ENCODE measurements at regions not wholly inside any gene's neighbourhood (a gene's known extent, or its start where the extent isn't known, plus 50 kb on each side); places are given as distances from the start of the nearest gene placed in this dataset.

DNA sequence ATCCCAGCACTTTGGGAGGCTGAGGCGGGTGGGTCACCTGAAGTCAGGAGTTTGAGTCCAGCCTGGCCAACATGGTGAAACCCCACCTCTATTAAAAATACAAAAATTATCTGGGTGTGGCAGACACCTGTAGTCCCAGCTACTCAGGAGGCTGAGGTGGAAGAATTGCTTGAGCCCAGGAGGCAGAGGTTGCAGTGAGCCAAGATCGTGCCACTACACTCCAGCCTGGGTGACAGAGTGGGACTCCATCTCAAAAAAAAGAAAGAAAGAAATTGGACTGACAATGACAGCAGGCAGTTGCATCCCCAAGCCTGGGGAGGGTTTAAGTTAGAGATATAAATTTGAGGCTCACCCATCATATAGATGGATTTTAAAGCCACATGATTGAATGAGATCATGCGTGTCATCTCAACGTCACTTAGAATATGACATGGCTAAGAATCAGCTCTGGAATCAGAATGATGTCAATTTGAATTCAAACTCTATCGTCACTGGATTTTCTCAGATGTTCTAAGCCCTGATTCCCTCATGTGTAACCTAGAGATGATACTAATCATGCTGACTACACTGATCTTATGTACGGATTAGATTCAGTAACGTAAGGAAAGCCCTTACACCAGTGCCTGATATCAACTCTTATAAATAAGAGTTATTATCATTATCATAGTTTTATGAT is 534.0 kb upstream of the JARID2 start:
- no peak for TF ChIP-seq CTCF (IDR thresholded peaks at IDR 0.05; ENCODE audit: unreplicated experiment)
- no peak for DNase-seq (ENCODE audit: low spot score in 2 of 2, unreplicated experiment in 2 of 2)
- Mint-ChIP-seq H3K9me3 (peaks cover 6% of the 10 kb centered on the region), H3K27ac (no peak overlapping the region), H3K4me1 (peaks cover 4% of the 10 kb centered on the region), H3K4me3 (no peak overlapping the region), H3K27me3 (ENCODE audit: low read depth) (peaks cover 3% of the 10 kb centered on the region), H3K36me3 (no peaks in the 10 kb centered on the region)

GRCh38 chr6:14713008-14713960 is 532.6 kb upstream of the JARID2 start:
- DNase-seq (ENCODE audit: low spot score in 2 of 2, unreplicated experiment in 2 of 2): no peak
- no peak overlapping the region for H3K4me3 Mint-ChIP-seq
- peaks cover 3% of the 10 kb centered on the region for H3K27me3 Mint-ChIP-seq (ENCODE audit: low read depth)
- no peaks in the 10 kb centered on the region for H3K36me3 Mint-ChIP-seq
- TF ChIP-seq CTCF (IDR thresholded peaks at IDR 0.05; ENCODE audit: unreplicated experiment): no peak
- H3K4me1 Mint-ChIP-seq: peaks cover 2% of the 10 kb centered on the region
- peaks cover 6% of the 10 kb centered on the region for H3K9me3 Mint-ChIP-seq
- H3K27ac Mint-ChIP-seq: no peak overlapping the region

DNA sequence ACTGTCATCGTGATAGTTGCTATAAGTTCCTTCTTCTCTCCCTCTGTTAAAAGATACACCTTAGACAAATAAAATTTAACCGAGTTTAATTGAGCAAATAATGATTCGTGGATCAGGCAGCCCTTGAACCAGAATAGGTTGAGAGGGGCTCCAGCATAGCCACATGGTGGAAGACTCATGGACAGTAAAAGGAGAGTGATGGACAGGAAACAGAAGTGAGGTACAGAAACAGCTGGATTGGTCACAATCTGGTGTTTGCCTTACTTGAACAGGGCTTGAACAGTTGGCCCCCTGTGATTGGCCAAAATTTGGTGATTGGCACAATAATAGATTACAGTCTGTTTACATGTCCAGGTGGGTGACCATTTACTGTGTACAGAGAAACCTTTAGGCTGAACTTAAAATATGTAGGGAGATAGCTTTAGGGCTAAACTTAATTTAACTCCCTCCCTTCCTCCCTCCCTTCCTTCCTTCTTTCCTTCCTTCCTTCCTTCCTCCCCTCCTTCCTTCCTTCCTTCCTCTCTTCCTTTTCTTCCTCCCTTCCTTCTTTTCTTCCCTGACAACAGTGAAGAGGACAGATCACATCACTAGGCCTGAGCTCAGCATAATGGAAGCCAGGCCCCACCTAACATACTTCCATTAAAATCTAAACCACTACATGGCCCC is 531.8 kb upstream of the JARID2 start:
- no peak for DNase-seq (ENCODE audit: low spot score in 2 of 2, unreplicated experiment in 2 of 2)
- H3K27ac Mint-ChIP-seq: no peak overlapping the region
- peaks cover 3% of the 10 kb centered on the region for H3K27me3 Mint-ChIP-seq (ENCODE audit: low read depth)
- peaks cover 2% of the 10 kb centered on the region for H3K4me1 Mint-ChIP-seq
- no peak for TF ChIP-seq CTCF (IDR thresholded peaks at IDR 0.05; ENCODE audit: unreplicated experiment)
- no peak overlapping the region for H3K4me3 Mint-ChIP-seq
- H3K9me3 Mint-ChIP-seq: peaks cover 6% of the 10 kb centered on the region
- no peaks in the 10 kb centered on the region for H3K36me3 Mint-ChIP-seq

GRCh38 chr6:14715076-14715475 is 530.8 kb upstream of the JARID2 start:
- TF ChIP-seq CTCF (IDR thresholded peaks at IDR 0.05; ENCODE audit: unreplicated experiment): no peak
- H3K27ac Mint-ChIP-seq: no peak overlapping the region
- DNase-seq (ENCODE audit: low spot score in 2 of 2, unreplicated experiment in 2 of 2): no peak
- H3K27me3 Mint-ChIP-seq (ENCODE audit: low read depth): peaks cover 3% of the 10 kb centered on the region
- H3K36me3 Mint-ChIP-seq: no peaks in the 10 kb centered on the region
- no peak overlapping the region for H3K4me3 Mint-ChIP-seq
- H3K4me1 Mint-ChIP-seq: peaks cover 2% of the 10 kb centered on the region
- H3K9me3 Mint-ChIP-seq: peaks cover 5% of the 10 kb centered on the region

- H3K9me3 Mint-ChIP-seq: no peaks in the 10 kb centered on the region
- peaks cover 14% of the 10 kb centered on the region for H3K4me1 Mint-ChIP-seq
- no peaks in the 10 kb centered on the region for H3K36me3 Mint-ChIP-seq
- TF ChIP-seq CTCF (IDR thresholded peaks at IDR 0.05; ENCODE audit: unreplicated experiment): no peak
- H3K4me3 Mint-ChIP-seq: no peak overlapping the region
- H3K27me3 Mint-ChIP-seq (ENCODE audit: low read depth): peaks cover 3% of the 10 kb centered on the region
- H3K27ac Mint-ChIP-seq: no peak overlapping the region
- DNase-seq (ENCODE audit: low spot score in 2 of 2, unreplicated experiment in 2 of 2): no peak
These were observed 529.2 kb upstream of the JARID2 start for GRCh38 chr6:14716499-14717146.
